ENCODE measurements at regions not wholly inside any gene's neighbourhood (a gene's known extent, or its start where the extent isn't known, plus 50 kb on each side); places are given as distances from the start of the nearest gene placed in this dataset.

DNA sequence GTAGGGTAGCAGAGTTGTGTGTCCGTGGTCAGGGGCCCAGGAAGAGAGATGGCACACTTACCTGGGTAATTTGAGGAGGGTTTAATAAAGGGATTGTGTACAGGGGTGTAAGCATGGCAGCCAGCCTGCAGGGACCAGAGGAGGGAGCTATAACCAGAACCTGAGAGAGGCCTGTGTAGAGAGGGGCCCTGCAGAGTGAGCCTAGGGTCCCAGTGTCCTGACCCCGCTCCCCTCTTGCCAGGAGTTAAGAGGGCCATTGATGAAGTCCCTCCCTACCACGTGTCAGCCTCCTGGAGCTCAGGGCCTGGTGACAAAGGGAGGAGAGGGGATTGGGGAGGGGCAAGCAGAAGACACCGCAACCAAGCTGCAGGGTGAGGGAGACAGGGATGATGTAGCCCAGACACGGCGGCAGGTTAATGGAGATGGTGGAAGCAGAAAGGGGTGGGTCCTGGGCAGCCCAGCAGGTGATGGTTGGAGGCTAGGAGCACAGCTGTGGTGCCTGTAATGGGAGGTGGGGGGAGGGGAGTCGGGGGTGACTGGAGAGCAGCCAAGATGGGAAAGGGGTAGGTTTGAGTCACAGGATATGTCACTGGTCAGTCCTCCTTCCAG is 165.4 kb upstream of the TOPAZ1 start:
- H3K9me3 Mint-ChIP-seq, result no peaks in the 10 kb centered on the region

DNA sequence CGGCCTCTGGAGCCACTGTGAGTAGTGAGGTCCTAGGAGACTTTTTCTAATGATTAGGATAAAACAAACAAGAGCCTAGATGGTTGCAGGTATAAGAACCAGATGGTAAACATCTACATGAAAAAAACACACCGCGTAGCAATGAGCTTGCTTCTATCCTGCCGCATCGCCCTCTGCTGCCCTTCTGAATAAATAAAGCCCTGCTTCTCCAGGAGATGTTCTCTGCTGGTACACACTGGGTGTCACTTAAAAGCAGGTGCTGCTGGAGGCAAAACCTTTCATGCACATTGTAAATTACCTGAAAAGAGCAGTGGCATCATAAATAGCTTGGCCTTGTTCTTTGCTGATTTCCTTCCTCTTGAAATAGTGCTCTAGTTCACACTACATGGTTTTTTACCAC is 164.4 kb upstream of the TOPAZ1 start:
- H3K9me3 Mint-ChIP-seq, result no peaks in the 10 kb centered on the region
- H3K4me1 Mint-ChIP-seq (ENCODE audit: low read depth in 2 of 2), result no peaks in the 10 kb centered on the region
- H3K27ac Mint-ChIP-seq, result no peak overlapping the region
- no peak overlapping the region for H3K4me3 Mint-ChIP-seq
- H3K27me3 Mint-ChIP-seq, result peaks cover 8 to 11% of the 10 kb centered on the region in 2 donors
- no peak for ATAC-seq
- DNase-seq (ENCODE audit: low spot score), result no peak
- H3K36me3 Mint-ChIP-seq, result no peaks in the 10 kb centered on the region

More for the DNA sequence above, 165.4 kb upstream of the TOPAZ1 start:
- ATAC-seq (no peak), DNase-seq (ENCODE audit: low spot score) (no peak)
- no peaks in the 10 kb centered on the region for H3K4me1 Mint-ChIP-seq (ENCODE audit: low read depth in 2 of 2)
- H3K4me3 Mint-ChIP-seq, result no peak overlapping the region
- no peak overlapping the region for H3K27ac Mint-ChIP-seq
- no peaks in the 10 kb centered on the region for H3K36me3 Mint-ChIP-seq
- peaks cover 8 to 11% of the 10 kb centered on the region in 2 donors for H3K27me3 Mint-ChIP-seq

DNA sequence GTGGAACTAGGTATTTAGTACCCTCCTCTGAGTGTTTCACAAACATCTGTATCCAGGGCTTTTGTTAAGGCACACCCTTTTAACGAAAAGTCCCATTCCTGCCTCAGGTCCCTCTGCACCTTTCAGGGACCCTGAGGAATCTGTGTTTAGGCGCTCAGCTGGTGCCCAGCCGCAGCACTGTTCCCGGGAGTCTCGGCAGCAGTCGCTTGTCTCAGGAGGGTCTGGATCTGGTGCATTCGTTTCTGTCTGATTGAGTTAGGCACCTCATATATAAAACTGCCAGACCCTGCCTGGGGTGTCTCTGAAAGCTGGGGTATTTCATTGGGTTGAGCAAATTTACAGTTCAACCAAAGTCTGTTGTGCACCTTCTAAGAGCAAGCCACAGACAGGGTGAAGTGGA is 162.8 kb upstream of the TOPAZ1 start:
- Mint-ChIP-seq H3K27ac (no peak overlapping the region), H3K9me3 (no peaks in the 10 kb centered on the region), H3K27me3 (peaks cover 11 to 12% of the 10 kb centered on the region in 2 donors), H3K36me3 (no peaks in the 10 kb centered on the region), H3K4me3 (no peak overlapping the region), H3K4me1 (ENCODE audit: low read depth in 2 of 2) (no peaks in the 10 kb centered on the region)
- ATAC-seq (no peak), DNase-seq (ENCODE audit: low spot score) (no peak)

DNA sequence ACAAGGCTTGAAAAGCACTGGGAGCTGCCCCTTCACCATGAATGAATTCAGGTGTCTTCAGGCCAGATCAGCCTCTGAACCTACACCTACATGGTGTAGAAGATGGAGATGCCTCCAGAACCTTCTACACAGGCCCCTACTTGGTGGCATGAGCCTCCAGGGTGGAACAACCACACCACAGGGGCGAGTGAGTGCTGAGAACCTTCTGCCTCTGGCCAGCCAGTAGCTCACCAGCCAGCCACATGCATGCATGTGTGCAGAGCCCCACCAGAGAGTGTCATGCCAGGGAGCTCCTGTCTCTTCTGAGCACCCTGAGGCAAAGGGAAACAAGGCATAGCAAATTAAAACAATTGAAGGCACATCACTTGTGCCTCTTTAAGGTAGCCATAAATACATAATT is 161.8 kb upstream of the TOPAZ1 start:
- peaks cover 15 to 18% of the 10 kb centered on the region in 2 donors for H3K27me3 Mint-ChIP-seq
- no peak for ATAC-seq
- no peaks in the 10 kb centered on the region for H3K36me3 Mint-ChIP-seq
- H3K4me1 Mint-ChIP-seq (ENCODE audit: low read depth in 2 of 2), result no peaks in the 10 kb centered on the region
- no peak overlapping the region for H3K4me3 Mint-ChIP-seq
- no peaks in the 10 kb centered on the region for H3K9me3 Mint-ChIP-seq
- H3K27ac Mint-ChIP-seq, result no peak overlapping the region
- DNase-seq (ENCODE audit: low spot score), result no peak

DNA sequence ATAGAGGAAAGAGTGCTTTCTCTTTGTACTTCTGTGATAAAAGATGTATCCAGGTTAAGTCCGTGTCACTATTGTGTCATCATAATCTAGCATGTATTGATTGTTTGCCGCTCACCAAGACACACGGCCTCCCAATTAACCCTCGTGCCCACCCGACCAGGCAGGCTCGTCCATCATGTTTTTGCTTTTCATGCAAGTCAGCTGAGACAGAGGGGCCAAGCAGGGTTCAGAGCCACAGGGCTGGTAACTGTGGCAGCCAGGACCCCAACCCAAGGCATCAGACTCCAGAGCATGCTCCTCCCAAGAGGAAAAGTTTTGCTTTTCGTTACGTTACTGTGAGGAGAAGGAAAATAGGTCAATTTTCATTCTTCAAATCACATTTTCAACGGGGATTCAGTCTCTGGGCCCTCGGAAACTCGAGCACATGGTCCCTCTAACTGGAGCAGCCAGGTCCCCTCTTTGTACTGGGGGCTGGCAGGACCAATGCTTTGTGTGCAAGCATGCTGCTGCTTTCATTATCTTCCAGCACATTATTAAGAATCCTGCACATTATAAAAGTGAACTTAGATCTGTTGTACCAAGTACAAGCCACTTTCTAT is 161.1 kb upstream of the TOPAZ1 start:
- DNase-seq (ENCODE audit: low spot score) (no peak), ATAC-seq (no peak)
- Mint-ChIP-seq H3K4me3 (no peak overlapping the region), H3K36me3 (no peaks in the 10 kb centered on the region), H3K27ac (no peak overlapping the region), H3K9me3 (no peaks in the 10 kb centered on the region), H3K4me1 (ENCODE audit: low read depth in 2 of 2) (no peaks in the 10 kb centered on the region), H3K27me3 (peaks cover 13 to 14% of the 10 kb centered on the region in 2 donors)

DNA sequence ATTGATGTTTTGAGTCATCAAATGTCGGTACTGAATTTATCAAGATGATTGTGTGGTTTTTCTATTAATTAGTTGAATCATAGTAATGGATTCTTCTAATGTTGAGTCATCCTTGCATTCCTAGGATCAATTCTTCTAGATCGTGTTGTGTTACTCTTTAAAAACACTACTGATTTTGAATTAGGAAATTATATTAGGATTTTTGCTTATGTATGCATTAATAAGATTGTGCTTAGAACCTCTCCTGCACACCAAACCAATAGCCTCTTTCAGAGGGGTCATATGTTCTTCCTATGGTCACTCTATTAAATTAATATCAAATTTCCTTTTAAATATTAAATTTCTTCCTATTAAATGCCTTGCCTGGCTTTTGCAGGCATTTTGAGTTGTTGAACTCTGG is 151.7 kb upstream of the TOPAZ1 start:
- Mint-ChIP-seq H3K36me3 (no peaks in the 10 kb centered on the region), H3K9me3 (no peaks in the 10 kb centered on the region), H3K4me1 (ENCODE audit: low read depth in 2 of 2) (no peaks in the 10 kb centered on the region), H3K4me3 (peak overlapping the region; percentile 21), H3K27me3 (peaks cover 23 to 41% of the 10 kb centered on the region in 2 donors), H3K27ac (no peak overlapping the region)
- ATAC-seq (no peak), DNase-seq (ENCODE audit: low spot score) (no peak)

DNA sequence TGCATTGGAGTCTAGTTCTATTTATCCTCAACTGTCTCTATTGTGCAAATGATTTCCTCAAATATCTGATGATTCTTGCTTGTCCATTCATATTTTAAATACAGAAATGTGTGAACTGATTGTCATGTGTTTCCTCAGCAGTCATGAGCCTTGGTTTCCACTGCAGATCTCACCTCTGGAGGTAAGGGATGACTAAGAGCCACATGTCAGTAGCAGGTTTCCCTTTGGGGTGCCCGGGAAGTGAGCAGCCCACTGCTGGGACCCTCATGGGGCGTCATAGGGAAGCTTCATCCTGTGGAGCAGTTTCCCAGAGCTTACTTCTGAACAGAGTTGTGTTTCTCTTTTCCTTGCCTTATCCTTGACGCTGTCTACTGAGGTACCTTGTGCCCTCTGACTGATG is 149.2 kb upstream of the TOPAZ1 start:
- no peaks in the 10 kb centered on the region for H3K36me3 Mint-ChIP-seq
- H3K9me3 Mint-ChIP-seq, result no peaks in the 10 kb centered on the region
- ATAC-seq (peak in 1 of 2 donors; percentile 32), DNase-seq (ENCODE audit: low spot score) (no peak)
- peaks cover 18 to 53% of the 10 kb centered on the region in 2 donors for H3K27me3 Mint-ChIP-seq
- no peak overlapping the region for H3K4me3 Mint-ChIP-seq
- H3K4me1 Mint-ChIP-seq (ENCODE audit: low read depth in 2 of 2), result no peaks in the 10 kb centered on the region
- H3K27ac Mint-ChIP-seq, result no peak overlapping the region

DNA sequence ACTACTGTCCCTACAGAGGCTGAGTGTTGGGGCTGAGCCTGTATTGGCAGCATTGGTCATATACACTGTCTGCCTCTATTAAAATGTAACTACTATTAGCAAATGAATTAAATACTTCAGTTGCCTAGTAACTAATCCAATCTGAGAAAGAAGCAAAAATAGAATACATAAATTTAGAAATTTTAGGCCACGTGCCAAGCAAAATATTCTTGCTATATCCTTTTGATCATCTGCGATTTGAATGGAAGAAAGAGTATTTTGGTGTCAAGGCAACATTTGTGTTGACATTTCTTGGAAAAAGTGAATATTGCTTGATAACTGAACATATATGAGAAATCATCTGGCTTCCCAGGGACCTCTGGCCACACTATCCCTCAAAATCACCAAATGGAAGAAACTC is 148.2 kb upstream of the TOPAZ1 start:
- H3K4me3 Mint-ChIP-seq, result no peak overlapping the region
- DNase-seq (ENCODE audit: low spot score) (no peak), ATAC-seq (no peak)
- no peaks in the 10 kb centered on the region for H3K4me1 Mint-ChIP-seq (ENCODE audit: low read depth in 2 of 2)
- H3K27me3 Mint-ChIP-seq, result peaks cover 14 to 56% of the 10 kb centered on the region in 2 donors
- no peaks in the 10 kb centered on the region for H3K9me3 Mint-ChIP-seq
- H3K36me3 Mint-ChIP-seq, result no peaks in the 10 kb centered on the region
- H3K27ac Mint-ChIP-seq, result no peak overlapping the region

DNA sequence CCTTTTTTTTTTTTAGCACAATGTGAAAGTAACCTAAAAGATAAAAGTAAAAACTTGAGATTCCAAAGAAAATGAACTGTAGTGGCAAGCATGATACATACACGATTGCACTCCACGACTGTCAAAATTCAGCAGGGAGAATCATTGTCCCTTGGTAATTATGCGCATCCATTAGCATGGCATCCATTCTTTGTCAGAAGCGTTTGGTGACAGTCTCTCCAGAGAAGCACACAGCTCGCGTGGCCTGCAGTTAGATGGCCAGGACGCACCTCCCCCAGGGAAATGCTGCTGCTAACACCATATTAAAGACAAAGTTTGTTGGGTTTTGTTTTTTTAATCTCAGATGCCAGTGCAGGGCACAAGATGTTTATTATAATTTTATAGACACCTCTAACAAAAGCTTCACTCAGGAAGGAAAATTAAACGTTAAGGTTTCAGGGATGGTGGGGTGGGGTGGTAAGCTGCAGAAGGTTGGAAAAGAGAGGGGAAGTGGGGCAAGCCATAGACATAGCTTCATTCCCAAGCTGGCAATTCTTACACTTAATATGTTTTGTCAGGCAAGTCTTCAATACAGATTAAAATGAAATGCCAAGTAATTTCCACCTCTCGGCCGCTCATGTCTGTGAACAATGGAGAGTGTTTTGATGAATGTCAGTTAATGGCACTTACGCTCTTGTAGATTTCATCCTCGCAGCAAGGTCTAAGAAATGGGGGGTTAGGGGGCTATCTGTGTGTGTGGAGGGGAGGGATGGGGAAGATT is 142.8 kb upstream of the TOPAZ1 start:
- Mint-ChIP-seq H3K27me3 (peaks cover 25 to 27% of the 10 kb centered on the region in 2 donors), H3K27ac (no peak overlapping the region), H3K36me3 (no peaks in the 10 kb centered on the region), H3K9me3 (no peaks in the 10 kb centered on the region), H3K4me1 (ENCODE audit: low read depth in 2 of 2) (no peaks in the 10 kb centered on the region), H3K4me3 (no peak overlapping the region)
- ATAC-seq, result no peak
- DNase-seq (ENCODE audit: low spot score), result no peak

DNA sequence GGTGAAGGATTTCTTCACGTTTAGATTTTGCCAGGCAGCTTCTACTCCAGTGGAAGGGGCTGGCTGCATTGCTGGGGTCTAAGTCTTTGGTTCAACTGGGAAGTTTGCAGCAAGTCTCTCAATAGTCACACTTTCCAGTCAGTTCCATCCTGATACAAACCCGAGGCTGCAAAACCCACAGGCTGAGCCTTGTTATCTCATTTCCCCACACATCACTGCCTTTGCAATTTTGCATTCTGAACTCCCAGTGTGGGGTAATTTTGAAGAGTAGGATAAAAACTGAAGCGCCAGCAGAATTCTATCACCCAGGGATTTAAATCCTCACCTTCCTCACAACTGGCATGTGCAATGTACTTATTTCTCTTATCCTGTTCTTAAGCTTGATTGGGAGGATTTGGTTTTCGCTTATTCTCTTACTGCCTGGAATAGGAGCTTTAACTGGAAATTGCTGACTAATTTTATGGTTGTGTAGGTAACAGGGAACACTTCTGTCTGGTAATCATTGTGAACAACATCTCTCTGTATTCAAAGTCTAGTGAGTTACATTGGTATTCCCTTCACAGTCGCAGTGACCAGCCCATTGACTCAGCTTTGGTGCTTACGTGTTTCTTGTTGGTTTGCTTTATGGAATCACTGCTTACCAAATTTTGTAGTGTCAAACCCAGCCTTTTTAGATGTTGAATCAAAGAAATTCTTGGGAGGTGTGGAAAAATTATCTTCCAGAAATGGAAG is 142.0 kb upstream of the TOPAZ1 start:
- DNase-seq (ENCODE audit: low spot score) (no peak), ATAC-seq (no peak)
- Mint-ChIP-seq H3K4me3 (no peak overlapping the region), H3K4me1 (ENCODE audit: low read depth in 2 of 2) (peaks cover under 1 to 1% of the 10 kb centered on the region in 2 donors), H3K9me3 (no peaks in the 10 kb centered on the region), H3K27ac (no peak overlapping the region), H3K36me3 (no peaks in the 10 kb centered on the region), H3K27me3 (peaks cover 22 to 23% of the 10 kb centered on the region in 2 donors)

DNA sequence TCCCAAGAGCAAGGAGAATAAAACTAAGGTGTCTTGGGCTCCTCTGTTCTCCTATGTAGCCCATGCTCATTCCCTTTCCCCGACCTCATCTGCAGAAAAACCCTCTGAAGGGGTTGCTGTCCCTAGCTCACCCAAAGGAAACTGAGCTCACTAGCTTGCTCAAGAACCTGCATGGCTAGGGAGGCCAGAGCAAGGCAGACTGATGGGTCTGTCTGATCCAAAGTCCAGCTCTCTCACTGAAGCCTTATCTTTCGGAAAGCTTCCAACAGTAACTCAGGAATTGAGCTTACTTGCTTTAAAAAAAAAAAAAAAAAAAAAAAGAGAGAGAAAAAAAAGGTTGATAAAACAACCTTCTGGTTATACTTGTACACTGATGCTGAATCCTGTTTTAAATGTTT is 141.4 kb upstream of the TOPAZ1 start:
- ATAC-seq, result no peak
- no peak overlapping the region for H3K27ac Mint-ChIP-seq
- H3K4me3 Mint-ChIP-seq, result no peak overlapping the region
- no peak for DNase-seq (ENCODE audit: low spot score)
- H3K4me1 Mint-ChIP-seq (ENCODE audit: low read depth in 2 of 2), result peaks cover 4 to 7% of the 10 kb centered on the region in 2 donors
- no peaks in the 10 kb centered on the region for H3K9me3 Mint-ChIP-seq
- H3K36me3 Mint-ChIP-seq, result no peaks in the 10 kb centered on the region
- H3K27me3 Mint-ChIP-seq, result peaks cover 20 to 27% of the 10 kb centered on the region in 2 donors

DNA sequence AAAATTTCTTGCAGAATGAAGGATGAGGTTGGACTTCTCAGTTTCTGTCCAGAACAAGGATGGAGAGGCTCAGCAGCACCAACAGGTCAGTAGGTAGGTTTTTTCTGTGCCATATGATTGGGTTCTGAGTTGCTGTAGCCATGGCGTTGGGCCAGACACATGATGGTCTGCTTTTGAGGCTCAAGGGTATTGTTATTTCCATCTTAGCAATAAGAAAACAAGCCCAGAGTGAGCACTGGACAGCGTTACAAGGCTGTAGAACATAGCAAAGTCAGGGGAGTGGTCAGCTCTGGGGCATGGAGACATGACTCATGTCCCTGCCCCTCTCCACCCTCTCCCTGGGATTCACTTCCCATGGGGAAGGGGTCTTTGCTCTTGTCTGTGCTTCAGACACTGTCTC is 137.6 kb upstream of the TOPAZ1 start:
- Mint-ChIP-seq H3K27me3 (peaks cover 13 to 31% of the 10 kb centered on the region in 2 donors), H3K4me3 (no peak overlapping the region), H3K36me3 (no peaks in the 10 kb centered on the region), H3K27ac (no peak overlapping the region), H3K4me1 (ENCODE audit: low read depth in 2 of 2) (peaks cover 4 to 7% of the 10 kb centered on the region in 2 donors), H3K9me3 (no peaks in the 10 kb centered on the region)
- no peak for DNase-seq (ENCODE audit: low spot score)
- ATAC-seq, result no peak

DNA sequence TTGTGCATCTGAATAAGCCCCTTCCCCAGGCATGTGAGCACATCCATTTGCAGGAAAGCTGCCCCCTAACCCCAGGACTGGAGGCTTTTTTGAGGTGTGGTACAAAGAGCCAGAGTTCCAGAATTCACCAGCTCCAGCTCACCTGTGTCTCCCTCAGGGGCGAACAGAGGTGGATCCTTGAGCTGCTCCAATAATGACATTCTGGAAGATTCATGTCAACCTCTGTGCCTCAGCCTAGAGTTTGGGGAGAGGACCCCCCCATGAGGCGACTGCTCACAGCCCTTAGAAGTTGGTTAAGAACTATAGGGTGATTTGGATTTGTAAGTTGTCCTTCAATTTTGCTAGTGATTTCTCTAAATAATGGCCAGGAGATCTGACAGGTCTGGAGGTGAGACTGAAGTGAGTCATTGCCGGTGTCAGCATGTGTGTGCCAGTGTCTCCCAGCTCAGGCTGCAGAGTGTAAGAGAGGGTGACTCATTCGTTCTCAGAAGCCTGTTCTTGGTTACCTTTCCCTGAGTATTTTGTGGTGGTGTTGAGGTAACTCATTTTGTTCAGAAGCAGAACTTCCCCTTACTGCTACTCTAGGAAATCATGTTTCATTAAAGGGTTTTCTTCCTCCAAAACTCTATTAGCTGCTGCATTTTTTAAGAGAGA is 136.9 kb upstream of the TOPAZ1 start:
- peaks cover 13 to 25% of the 10 kb centered on the region in 2 donors for H3K27me3 Mint-ChIP-seq
- H3K4me3 Mint-ChIP-seq, result no peak overlapping the region
- no peaks in the 10 kb centered on the region for H3K9me3 Mint-ChIP-seq
- ATAC-seq (peak; percentile 81 to 87), DNase-seq (ENCODE audit: low spot score) (no peak)
- no peaks in the 10 kb centered on the region for H3K36me3 Mint-ChIP-seq
- peaks cover 4 to 7% of the 10 kb centered on the region in 2 donors for H3K4me1 Mint-ChIP-seq (ENCODE audit: low read depth in 2 of 2)
- H3K27ac Mint-ChIP-seq, result no peak overlapping the region

Measured in natural killer cell treated with Interleukin-12 subunit alpha and Interleukin-12 subunit beta and Interleukin-15 and Interleukin-18, amount 100 ng/mL, for 72 hours (primary cell).